Activated CD4-positive, alpha-beta T cell treated with anti-CD3 and anti-CD28 coated beads, Interleukin-2, Interleukin-4, amounts not matched to agents 100 ng/mL and 50 ng/mL, durations not matched to agents 16 hours and 8 hours (primary cell): ENCODE measurements at regions not wholly inside any gene's neighbourhood (a gene's known extent, or its start where the extent isn't known, plus 50 kb on each side); places are given as distances from the start of the nearest gene placed in this dataset.

Experiments used
- DNase-seq: peaks from one replicate; pipeline ENCODE4 v3.0.0-alpha.2; 2020; ENCODE audit warnings: low spot score

DNA sequence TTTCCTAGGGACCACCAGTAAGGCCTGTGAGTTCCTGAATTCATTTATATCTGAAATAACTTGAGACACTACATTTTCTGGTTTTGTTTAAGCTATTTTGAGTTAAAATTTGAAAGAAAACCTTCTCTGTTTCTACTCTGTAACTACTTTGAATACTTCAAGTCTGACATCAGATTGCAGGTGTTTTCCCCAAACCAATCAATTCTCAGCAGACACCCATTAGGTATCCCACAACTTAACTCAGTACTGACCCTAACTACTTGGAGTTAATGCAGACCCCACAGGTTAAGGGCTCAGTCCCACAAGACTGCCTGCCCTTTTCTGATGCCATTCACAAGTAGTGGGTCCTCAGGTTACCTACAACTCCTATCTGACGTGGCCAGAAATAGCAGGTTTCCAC lies 1100.0 kb upstream of the SLIT2 start:
- DNase-seq = no peak

GRCh38 chr4:19146038-19146437 lies 1105.7 kb upstream of the SLIT2 start:
- no peak for DNase-seq

DNA sequence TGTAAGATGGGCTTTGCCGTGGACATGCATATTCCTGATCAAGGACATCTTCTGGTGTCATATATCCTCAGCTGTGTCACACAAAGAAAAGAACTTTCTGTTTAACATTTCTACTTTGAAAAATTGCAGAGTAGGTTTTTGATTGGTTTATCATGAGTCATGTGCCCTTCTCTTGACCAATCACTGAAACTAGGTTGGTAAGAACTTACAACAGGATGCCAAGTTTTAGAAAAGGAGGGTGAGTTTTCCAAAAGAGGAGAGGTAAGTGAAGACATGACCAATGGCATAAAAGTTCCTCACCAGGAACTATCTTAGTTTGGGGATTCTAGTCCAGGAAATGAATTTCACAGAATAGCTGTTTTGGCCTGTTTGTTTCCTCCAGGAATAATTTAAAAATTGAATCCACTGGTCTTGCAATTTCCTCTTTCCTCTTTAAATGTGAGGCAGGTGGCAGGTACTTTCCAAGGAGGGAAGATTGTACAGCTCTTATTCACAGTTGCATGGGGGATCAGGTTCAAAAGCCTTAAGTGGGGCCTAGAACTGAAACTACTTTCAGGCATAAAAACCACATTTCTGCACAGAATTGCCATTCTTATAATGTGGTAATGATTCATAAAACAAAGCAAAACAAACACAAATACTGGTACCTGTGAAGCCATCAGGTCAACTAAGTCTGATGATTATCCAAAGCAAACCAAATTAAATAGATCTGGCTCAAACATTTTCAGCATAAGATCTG lies 1114.5 kb upstream of the LCORL start:
- DNase-seq = no peak

GRCh38 chr4:19134685-19135084 lies 1113.1 kb upstream of the LCORL start:
- no peak for DNase-seq

DNA sequence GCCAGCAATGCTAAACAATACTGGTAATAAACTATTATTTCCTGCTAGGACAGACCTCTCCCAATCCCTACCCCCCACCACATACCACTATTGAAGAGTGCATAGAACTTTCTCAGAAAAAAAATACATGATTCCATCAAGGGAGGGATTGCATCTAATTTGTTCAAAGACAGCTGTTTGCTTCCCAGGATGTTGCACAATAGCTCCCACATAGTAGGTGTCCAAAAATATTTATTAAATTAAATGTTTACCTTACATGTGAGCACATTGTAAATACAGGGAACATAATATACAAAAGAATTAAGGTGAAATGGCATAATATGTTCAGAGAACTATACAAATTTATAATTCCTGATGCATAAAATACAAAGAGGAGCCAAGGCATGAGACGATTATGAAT lies 1111.8 kb upstream of the LCORL start:
- DNase-seq = no peak

- no peak for DNase-seq
These were observed 1109.3 kb upstream of the LCORL start for GRCh38 chr4:19130866-19131265.

- no peak for DNase-seq
These were observed 1106.6 kb upstream of the LCORL start for GRCh38 chr4:19128176-19128575.

GRCh38 chr4:19126903-19127302 lies 1105.3 kb upstream of the LCORL start:
- DNase-seq = no peak

- no peak for DNase-seq
These were observed 1102.1 kb upstream of the LCORL start for GRCh38 chr4:19123681-19124080.

DNA sequence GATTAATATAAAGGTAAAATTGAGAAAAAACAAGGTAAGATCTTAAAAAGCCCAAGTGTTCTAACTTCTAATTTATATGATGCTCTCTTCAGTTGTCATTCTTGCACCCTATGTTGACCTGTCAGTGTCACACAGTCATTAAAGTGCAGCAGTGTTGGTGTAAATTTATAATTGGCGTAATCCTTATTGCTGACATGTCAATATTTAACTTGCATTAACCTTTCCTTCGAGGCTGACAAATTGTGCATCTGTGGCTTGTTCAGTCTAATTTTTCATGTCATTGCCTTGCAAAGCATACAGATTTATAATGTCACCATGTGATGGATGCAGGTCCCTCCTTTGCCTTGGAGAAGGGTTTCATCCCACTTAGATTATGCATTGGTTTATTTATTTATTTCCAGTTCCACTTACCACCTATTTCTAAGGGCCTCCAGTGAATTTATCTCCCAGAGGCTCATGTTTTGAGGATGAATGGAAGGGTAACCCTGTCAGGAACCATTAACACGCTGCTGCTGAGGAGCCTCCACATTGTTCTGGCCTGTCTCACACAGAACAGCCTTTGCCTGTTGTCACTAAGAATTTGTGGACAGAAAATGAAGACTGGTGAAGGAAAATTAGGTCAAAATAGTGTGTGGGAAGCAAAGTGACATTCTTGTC lies 1098.5 kb upstream of the LCORL start:
- DNase-seq = no peak

- no peak for DNase-seq
These were observed 1095.5 kb upstream of the LCORL start for GRCh38 chr4:19117022-19117421.

- DNase-seq = no peak
These were observed 1082.6 kb upstream of the LCORL start for GRCh38 chr4:19104176-19104575.

DNA sequence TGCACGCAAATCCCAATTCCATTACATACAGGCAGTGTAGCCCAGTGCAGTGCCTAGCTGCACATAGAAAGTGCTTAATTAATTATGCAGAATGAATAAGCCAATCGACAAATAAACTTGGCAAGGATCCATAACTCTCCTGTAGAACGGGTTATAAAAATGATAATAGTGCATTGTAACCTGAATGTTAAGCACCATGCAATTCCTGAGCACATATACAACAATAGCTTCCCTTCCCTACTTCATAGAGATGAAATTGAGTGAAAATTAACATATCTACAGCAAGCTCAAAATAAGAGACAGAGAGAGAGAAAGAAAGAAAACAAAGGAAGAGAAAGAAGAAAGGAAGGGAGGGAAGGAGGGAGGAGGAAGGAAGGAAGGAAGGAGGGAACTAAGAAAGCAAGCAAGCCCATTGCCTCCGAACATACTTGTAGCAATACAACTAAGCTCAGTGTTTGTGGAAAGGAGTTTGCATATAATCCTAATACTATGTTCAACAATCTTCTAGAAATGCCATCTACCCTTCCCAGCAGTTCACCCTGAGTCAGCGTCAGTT lies 1074.0 kb upstream of the LCORL start:
- no peak for DNase-seq

- DNase-seq = no peak
These were observed 1072.4 kb upstream of the LCORL start for GRCh38 chr4:19093951-19094350.

DNA sequence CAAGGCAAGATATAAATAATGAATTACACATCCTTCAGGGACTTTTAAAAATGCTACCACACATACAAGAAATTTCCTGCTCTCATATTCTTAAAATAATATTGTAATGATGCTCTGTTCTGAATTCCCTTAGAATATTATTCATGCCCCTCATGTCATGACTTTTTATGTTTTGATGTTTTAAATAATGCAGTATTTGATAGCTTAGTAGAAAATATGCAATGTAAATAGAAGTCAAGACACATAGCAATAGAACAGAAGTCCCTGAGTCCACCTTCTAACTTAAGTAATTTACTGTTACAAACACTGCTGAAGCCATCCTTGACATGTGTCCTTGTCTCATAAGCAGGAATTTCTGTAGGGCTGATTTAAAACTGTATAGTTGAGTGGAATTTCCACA lies 1071.2 kb upstream of the LCORL start:
- no peak for DNase-seq

DNA sequence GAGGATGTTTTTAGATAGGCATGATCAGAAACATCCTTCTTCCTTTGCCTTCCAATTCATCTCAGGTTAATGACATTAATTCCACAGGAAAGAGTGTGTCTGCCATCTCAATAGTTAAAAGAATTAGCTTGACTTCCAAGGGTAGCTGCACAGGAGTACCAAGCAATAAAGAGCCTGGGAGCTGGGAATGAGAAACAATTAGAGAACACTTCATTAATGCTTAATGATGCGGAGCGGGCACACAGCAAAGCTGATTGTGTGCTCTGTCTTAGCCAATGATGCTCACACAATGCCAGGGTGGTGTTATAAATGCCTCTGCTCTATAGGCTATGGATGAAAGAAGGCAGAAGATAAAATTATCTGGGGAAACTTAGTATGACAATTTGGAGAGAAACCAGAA lies 1052.5 kb upstream of the LCORL start:
- no peak for DNase-seq

DNA sequence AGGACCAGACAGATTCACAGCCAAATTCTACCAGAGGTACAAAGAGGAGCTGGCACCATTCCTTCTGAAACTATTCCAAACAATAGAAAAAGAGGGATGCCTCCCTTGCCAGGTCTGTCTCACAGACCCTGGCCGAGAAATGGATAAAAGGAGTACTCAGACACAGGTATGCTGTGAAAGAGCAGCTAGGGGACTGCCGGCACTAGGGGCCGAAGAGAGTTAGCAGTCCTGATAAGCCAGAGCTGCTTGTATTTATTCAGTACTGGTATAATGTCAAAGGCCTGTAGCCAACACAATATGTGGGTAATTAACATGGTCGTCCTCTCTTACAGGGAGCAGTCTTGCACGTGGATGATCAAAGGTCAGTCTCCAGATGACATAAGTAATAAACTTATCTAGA lies 1042.1 kb upstream of the LCORL start:
- DNase-seq = no peak

- DNase-seq = no peak
These were observed 1033.4 kb upstream of the LCORL start for GRCh38 chr4:19054916-19055315.

DNA sequence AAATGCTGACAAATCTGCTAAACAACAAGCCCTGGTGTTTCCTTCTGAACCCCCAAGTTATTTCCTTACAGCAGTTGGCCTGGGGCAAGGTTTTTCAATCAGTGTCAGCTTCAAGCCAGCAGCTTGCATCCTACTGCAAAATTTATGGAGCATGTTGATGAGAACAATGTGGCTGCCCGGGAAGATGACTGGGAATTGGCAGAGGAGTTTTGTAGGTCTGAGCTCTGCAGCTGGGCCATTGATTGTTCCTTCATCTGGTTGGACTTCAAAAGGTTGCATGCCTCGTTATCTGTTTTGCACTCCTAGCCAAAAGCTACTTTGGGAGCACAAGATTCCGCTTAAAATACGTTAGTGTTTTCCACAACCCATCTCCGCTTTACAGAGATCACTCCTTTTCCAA lies 1030.3 kb upstream of the LCORL start:
- DNase-seq = no peak

DNA sequence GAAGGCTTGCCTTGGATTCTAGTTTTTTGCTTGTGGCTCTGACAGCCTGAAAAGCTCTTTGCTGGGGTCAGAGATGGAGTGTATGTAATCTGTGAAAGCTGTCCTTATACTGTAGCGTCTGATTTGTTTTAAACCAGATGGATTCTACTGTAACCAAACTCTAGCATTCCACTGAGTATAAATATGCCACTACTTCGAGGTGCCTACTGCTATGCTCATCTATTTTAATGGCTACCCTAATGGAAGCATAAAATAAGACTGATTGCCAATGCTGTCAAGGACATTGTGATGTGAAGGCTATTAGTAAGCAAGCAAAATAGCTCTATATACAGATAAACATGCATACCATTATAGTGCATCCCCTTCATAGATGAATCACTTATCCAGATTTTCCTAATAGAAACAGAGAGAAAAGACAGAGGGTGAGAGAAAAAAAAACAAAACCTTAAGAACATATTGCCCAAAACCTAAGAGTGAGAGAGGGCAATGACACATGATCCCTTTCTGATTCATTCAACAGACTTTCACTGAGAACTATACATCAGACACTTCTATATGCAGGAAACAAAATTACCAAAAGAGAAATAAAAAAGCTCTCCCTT lies 1025.8 kb upstream of the LCORL start:
- no peak for DNase-seq

DNA sequence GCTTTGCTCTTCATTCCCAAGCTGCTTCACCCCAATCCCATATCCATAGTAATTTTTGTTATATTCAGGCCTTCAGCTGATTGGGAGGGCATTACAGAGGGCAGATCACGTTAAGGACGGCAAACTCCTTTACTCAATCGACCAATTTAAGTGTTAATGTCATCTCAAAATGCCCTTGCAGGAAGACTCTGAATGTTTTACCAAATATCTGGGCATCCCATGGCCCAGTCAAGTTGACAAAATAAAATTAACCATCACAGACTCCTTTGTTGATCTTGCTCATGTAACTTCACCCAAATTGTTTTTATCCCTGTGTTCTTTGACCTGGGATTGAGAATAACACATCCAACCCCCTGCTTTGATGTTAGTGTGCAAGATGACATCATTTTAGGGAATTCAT lies 1018.3 kb upstream of the LCORL start:
- no peak for DNase-seq

- no peak for DNase-seq
These were observed 1016.7 kb upstream of the LCORL start for GRCh38 chr4:19038231-19038630.
